ENCODE measurements at regions not wholly inside any gene's neighbourhood (a gene's known extent, or its start where the extent isn't known, plus 50 kb on each side); places are given as distances from the start of the nearest gene placed in this dataset.

DNA sequence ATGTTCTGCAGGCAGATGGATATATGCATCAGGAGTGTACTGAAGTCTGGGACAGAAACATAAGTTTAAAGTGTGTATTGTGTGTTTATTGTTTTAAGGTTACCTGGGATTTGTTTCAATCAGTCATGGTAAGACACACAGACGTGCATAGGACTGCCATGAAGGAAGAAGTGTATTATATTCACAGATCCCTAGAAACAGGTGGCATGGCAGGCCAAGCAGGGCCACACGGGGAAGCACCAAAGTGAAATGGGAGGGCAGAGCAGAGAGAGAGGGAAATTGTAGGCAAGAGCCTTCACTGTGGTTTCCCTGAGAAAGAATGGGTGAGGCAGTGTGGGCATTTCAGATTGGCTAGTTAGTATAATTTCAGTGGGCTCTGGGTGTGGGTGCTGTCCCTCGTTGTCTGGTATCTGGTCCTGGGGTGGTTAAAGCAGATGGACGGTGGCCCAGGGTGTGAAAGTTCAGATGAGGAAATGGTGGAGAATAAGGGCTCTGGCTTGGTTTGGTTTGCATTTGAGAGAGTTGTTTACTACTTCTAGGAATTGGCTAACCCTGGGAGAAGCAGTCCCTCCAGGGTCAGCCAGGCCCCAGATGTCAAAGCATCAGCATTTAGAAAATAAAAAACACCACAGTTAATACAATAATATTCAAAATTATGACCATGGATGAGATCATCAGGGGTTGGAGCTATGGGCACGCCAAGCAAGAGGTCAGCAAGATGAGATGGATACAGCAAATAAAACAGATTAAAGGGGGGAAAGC lies 160.0 kb downstream of the LRRC30 start:
- ChIA-PET CTCF (ENCODE audit: low intra/inter-chr PET ratio, low total read pairs) (no interaction called here), POLR2A (no interaction called here)
- WGBS (ENCODE audit: low lambda C conversion rate): 13% methylated on average over 5 of the region's 5 CpGs
- in situ Hi-C loops (cut with HindIII; ENCODE audit: extremely low pct_ligation_motif_present, low pct_unique_long_range_greater_than_20kb) (no loop called here), intact Hi-C loops (cut with micrococcal nuclease; ENCODE audit: unreplicated experiment) (no loop called here)
- Histone ChIP-seq H3K27ac (ENCODE audit: extremely low read length, insufficient read depth, low read length) (no peak overlapping the region), H3K27me3 (ENCODE audit: control insufficient read depth in 1 of 2, insufficient read depth in 2 of 2, low read length in 2 of 2) (peaks cover 0 to 5% of the 10 kb centered on the region in 2 experiments; a peak in 1 of 5 replicates), H3K4me2 (ENCODE audit: low read depth, low read length) (no peak overlapping the region), H2AFZ (ENCODE audit: low read length) (no peak overlapping the region), H3K9ac (ENCODE audit: insufficient read depth, low read depth, low read length) (no peak overlapping the region), H3K4me1 (ENCODE audit: insufficient read depth, low read length) (no peaks in the 10 kb centered on the region), H4K20me1 (ENCODE audit: insufficient read depth, low read length) (no peaks in the 10 kb centered on the region), H3K79me2 (ENCODE audit: insufficient read depth, low read length) (no peaks in the 10 kb centered on the region), H3K9me3 (ENCODE audit: low read length) (no peaks in the 10 kb centered on the region), H3K4me3 (replicated peaks in 1 of 3; ENCODE audit: insufficient read depth in 1 of 3, low read depth in 2 of 3, low read length in 3 of 3) (no peak overlapping the region), H3K36me3 (replicated peaks in 1 of 2; ENCODE audit: control insufficient read depth in 1 of 2, insufficient read depth in 2 of 2, low read length in 2 of 2) (no peaks in the 10 kb centered on the region)
- ATAC-seq (no peak), DNase-seq (ENCODE audit: low spot score) (no peak), FAIRE-seq (no peak)
- BruUV-seq (replicated peaks): no TSS peak
- TF ChIP-seq SOX13 (IDR thresholded peaks at IDR 0.05) (no peak), SOX13 (CRISPR knock-in tag; conservative IDR thresholded peaks at IDR 0.05 in 1 of 2, IDR thresholded peaks at IDR 0.05 in 1 of 2) (no peak), AHR (CRISPR knock-in tag; IDR thresholded peaks at IDR 0.05) (no peak), CHD2 (IDR thresholded peaks at IDR 0.05; ENCODE audit: low read depth, low read length) (no peak), ZNF367 (CRISPR knock-in tag; IDR thresholded peaks at IDR 0.05; ENCODE audit: borderline replicate concordance) (no peak), HHEX (CRISPR knock-in tag; IDR thresholded peaks at IDR 0.05) (no peak), ZNF138 (CRISPR knock-in tag; IDR thresholded peaks at IDR 0.05; ENCODE audit: low read depth) (no peak), ZNF235 (CRISPR knock-in tag; IDR thresholded peaks at IDR 0.05; ENCODE audit: borderline replicate concordance) (no peak), DNMT1 (CRISPR knock-in tag; IDR thresholded peaks at IDR 0.05) (no peak), CEBPB (IDR thresholded peaks at IDR 0.05; ENCODE audit: borderline replicate concordance, low read depth, low read length) (no peak), SMYD3 (CRISPR knock-in tag; IDR thresholded peaks at IDR 0.05) (no peak), U2AF2 (IDR thresholded peaks at IDR 0.05; ENCODE audit: low read depth, low read length) (no peak), FOXP1 (IDR thresholded peaks at IDR 0.05) (no peak), FOXP1 (CRISPR knock-in tag; IDR thresholded peaks at IDR 0.05) (no peak)
- TF ChIP-seq, protein P1, sequence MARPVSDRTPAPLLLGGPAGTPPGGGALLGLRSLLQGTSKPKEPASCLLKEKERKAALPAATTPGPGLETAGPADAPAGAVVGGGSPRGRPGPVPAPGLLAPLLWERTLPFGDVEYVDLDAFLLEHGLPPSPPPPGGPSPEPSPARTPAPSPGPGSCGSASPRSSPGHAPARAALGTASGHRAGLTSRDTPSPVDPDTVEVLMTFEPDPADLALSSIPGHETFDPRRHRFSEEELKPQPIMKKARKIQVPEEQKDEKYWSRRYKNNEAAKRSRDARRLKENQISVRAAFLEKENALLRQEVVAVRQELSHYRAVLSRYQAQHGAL (CRISPR knock-in tag; IDR thresholded peaks at IDR 0.05; ENCODE audit: not compliant biosample characterization): no peak
- TF ChIP-seq, protein P2, sequence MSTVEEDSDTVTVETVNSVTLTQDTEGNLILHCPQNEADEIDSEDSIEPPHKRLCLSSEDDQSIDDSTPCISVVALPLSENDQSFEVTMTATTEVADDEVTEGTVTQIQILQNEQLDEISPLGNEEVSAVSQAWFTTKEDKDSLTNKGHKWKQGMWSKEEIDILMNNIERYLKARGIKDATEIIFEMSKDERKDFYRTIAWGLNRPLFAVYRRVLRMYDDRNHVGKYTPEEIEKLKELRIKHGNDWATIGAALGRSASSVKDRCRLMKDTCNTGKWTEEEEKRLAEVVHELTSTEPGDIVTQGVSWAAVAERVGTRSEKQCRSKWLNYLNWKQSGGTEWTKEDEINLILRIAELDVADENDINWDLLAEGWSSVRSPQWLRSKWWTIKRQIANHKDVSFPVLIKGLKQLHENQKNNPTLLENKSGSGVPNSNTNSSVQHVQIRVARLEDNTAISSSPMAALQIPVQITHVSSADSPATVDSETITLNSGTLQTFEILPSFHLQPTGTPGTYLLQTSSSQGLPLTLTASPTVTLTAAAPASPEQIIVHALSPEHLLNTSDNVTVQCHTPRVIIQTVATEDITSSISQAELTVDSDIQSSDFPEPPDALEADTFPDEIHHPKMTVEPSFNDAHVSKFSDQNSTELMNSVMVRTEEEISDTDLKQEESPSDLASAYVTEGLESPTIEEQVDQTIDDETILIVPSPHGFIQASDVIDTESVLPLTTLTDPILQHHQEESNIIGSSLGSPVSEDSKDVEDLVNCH (CRISPR knock-in tag; IDR thresholded peaks at IDR 0.05): no peak
- TF ChIP-seq, protein P3, sequence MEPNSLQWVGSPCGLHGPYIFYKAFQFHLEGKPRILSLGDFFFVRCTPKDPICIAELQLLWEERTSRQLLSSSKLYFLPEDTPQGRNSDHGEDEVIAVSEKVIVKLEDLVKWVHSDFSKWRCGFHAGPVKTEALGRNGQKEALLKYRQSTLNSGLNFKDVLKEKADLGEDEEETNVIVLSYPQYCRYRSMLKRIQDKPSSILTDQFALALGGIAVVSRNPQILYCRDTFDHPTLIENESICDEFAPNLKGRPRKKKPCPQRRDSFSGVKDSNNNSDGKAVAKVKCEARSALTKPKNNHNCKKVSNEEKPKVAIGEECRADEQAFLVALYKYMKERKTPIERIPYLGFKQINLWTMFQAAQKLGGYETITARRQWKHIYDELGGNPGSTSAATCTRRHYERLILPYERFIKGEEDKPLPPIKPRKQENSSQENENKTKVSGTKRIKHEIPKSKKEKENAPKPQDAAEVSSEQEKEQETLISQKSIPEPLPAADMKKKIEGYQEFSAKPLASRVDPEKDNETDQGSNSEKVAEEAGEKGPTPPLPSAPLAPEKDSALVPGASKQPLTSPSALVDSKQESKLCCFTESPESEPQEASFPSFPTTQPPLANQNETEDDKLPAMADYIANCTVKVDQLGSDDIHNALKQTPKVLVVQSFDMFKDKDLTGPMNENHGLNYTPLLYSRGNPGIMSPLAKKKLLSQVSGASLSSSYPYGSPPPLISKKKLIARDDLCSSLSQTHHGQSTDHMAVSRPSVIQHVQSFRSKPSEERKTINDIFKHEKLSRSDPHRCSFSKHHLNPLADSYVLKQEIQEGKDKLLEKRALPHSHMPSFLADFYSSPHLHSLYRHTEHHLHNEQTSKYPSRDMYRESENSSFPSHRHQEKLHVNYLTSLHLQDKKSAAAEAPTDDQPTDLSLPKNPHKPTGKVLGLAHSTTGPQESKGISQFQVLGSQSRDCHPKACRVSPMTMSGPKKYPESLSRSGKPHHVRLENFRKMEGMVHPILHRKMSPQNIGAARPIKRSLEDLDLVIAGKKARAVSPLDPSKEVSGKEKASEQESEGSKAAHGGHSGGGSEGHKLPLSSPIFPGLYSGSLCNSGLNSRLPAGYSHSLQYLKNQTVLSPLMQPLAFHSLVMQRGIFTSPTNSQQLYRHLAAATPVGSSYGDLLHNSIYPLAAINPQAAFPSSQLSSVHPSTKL (CRISPR knock-in tag; IDR thresholded peaks at IDR 0.05): no peak
